ENCODE measurements at regions not wholly inside any gene's neighbourhood (a gene's known extent, or its start where the extent isn't known, plus 50 kb on each side); places are given as distances from the start of the nearest gene placed in this dataset.

DNA sequence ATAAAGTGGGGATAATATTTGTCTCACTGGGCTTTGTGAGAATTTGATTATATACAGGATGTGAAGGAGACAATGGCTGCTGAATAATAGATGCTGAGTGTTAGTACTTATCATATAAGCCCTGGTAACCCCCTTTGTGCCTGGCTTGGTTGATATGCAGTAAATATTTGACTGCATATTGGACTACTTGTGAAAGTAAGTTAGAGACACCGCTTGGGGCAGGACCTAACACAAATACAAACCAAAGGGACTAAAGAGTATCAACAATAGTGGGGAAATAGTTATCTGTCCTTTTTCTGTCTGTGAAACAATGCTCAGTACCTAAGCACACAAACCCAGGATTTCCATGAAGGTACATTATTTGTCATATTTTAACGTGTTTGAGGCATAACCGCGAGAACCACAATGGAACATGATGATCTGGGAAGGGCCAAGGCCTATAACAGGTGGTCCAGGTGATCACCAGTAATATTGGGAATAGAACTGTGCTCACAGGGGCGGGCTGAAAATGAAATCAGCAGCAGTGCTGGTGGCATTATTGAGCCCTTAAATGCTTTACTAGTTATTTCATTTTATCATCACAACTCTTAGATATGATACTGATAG is 138.2 kb upstream of the SMARCA2 start:
- TF ChIP-seq POLR2A (IDR thresholded peaks at IDR 0.05), result no peak
- TF ChIP-seq, protein P1, sequence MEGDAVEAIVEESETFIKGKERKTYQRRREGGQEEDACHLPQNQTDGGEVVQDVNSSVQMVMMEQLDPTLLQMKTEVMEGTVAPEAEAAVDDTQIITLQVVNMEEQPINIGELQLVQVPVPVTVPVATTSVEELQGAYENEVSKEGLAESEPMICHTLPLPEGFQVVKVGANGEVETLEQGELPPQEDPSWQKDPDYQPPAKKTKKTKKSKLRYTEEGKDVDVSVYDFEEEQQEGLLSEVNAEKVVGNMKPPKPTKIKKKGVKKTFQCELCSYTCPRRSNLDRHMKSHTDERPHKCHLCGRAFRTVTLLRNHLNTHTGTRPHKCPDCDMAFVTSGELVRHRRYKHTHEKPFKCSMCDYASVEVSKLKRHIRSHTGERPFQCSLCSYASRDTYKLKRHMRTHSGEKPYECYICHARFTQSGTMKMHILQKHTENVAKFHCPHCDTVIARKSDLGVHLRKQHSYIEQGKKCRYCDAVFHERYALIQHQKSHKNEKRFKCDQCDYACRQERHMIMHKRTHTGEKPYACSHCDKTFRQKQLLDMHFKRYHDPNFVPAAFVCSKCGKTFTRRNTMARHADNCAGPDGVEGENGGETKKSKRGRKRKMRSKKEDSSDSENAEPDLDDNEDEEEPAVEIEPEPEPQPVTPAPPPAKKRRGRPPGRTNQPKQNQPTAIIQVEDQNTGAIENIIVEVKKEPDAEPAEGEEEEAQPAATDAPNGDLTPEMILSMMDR (IDR thresholded peaks at IDR 0.05), result no peak

All from Peyer's patch (tissue), 4 donors.